Sigmoid colon (tissue), 3 donors: ENCODE measurements at regions not wholly inside any gene's neighbourhood (a gene's known extent, or its start where the extent isn't known, plus 50 kb on each side); places are given as distances from the start of the nearest gene placed in this dataset.

Experiments used
- POLR2A ChIP-seq, 2 donors: fragments of 450-650 bp; IDR thresholded peaks; one replicate each; pipeline ENCODE4 v1.6.1; 2016; ENCODE audit warnings: antibody characterized with exemption in 2 of 2, mild to moderate bottlenecking in 2 of 2, moderate library complexity in 2 of 2
- TF ChIP-seq, protein P1 (sequence below), 4 experiments: fragments of 450-650 bp in 3 of 4; fragments of 200-600 bp in 1 of 4; IDR thresholded peaks; one replicate each; pipeline ENCODE4 v1.5.1; 2016 to 2019; ENCODE audit warnings: antibody characterized with exemption in 4 of 4, mild to moderate bottlenecking in 3 of 4, moderate library complexity in 2 of 4

DNA sequence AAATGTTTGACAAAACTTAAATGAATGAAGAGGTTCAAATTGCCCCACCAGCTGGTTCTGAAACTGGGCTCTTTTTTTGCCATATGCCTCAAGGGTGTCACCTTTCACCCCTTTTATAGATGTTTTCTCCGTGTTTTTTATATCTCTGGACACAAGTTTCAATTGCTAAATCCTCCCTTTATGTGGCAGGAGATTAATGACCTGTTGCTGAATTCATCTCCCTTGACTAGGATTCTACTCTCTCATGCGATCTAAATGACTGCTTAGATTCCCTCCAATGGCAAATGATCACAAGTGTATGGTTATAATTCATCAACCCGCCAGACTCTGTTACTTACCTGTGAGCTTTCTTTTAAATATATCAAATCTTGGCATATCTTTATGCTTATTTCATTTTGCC lies 677.0 kb upstream of the POT1 start:
- no peak for TF ChIP-seq POLR2A (IDR thresholded peaks at IDR 0.05)
- TF ChIP-seq, protein P1, sequence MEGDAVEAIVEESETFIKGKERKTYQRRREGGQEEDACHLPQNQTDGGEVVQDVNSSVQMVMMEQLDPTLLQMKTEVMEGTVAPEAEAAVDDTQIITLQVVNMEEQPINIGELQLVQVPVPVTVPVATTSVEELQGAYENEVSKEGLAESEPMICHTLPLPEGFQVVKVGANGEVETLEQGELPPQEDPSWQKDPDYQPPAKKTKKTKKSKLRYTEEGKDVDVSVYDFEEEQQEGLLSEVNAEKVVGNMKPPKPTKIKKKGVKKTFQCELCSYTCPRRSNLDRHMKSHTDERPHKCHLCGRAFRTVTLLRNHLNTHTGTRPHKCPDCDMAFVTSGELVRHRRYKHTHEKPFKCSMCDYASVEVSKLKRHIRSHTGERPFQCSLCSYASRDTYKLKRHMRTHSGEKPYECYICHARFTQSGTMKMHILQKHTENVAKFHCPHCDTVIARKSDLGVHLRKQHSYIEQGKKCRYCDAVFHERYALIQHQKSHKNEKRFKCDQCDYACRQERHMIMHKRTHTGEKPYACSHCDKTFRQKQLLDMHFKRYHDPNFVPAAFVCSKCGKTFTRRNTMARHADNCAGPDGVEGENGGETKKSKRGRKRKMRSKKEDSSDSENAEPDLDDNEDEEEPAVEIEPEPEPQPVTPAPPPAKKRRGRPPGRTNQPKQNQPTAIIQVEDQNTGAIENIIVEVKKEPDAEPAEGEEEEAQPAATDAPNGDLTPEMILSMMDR (IDR thresholded peaks at IDR 0.05): no peak
